HepG2 (cell line): ENCODE measurements at regions not wholly inside any gene's neighbourhood (a gene's known extent, or its start where the extent isn't known, plus 50 kb on each side); places are given as distances from the start of the nearest gene placed in this dataset.

Experiments used
- CHD4 ChIP-seq: fragments of 200-600 bp; sonication (generic); IDR thresholded peaks from 2 replicates; pipeline ENCODE4 v1.7.0; 2017; ENCODE audit warnings: mild to moderate bottlenecking, low read length, borderline replicate concordance
- HNF4A ChIP-seq: sonication (generic); formaldehyde crosslinking; IDR thresholded peaks from 2 replicates; pipeline ENCODE4 v1.4.0; 2020; ENCODE audit warnings: missing genetic modification reagents
- JARID2 ChIP-seq: sonication (generic); formaldehyde crosslinking; IDR thresholded peaks from 2 replicates; pipeline ENCODE4 v1.8.1; 2023; ENCODE audit warnings: missing genetic modification reagents, inconsistent platforms; ENCODE audit not compliant: insufficient replicate concordance
- TGIF2 ChIP-seq: IDR thresholded peaks from 2 replicates; pipeline ENCODE4 v1.6.1; 2016; ENCODE audit warnings: control low read depth, missing compliant biosample characterization
- ZFAT ChIP-seq: sonication (generic); formaldehyde crosslinking; conservative IDR thresholded peaks from 2 replicates; pipeline ENCODE4 v1.8.1; 2023; ENCODE audit warnings: missing genetic modification reagents, inconsistent platforms
- ZKSCAN5 ChIP-seq: sonication (generic); formaldehyde crosslinking; IDR thresholded peaks from 2 replicates; pipeline ENCODE4 v1.5.1; 2020; ENCODE audit warnings: mild to moderate bottlenecking, missing genetic modification reagents
- ZNF777 ChIP-seq: sonication (generic); formaldehyde crosslinking; IDR thresholded peaks from 2 replicates; pipeline ENCODE4 v1.4.0; 2020; ENCODE audit warnings: missing genetic modification reagents

GRCh38 chr6:45775026-45775697 lies 240.5 kb downstream of the CLIC5 start:
- no peak for TF ChIP-seq JARID2
- TF ChIP-seq ZKSCAN5 (CRISPR knock-in tag), result no peak
- TF ChIP-seq CHD4, result no peak
- TF ChIP-seq ZNF777 (CRISPR knock-in tag), result no peak
- TF ChIP-seq ZFAT (CRISPR knock-in tag), result no peak
- TF ChIP-seq TGIF2 (CRISPR knock-in tag), result no peak
- TF ChIP-seq HNF4A (CRISPR knock-in tag), result no peak
